Kidney (tissue), 13 donors: ENCODE measurements at regions not wholly inside any gene's neighbourhood (a gene's known extent, or its start where the extent isn't known, plus 50 kb on each side); places are given as distances from the start of the nearest gene placed in this dataset.

ENCODE experiments used
- DNase-seq, 5 donors: peaks; one replicate each; pipeline ENCODE4 v3.0.0-alpha.2; 2013 to 2020
- FAIRE-seq: peaks from 2 replicates; lab custom pipeline; 2012; peaks lifted over from hg19 to GRCh38; lab: Jason Lieb, UNC
- H3K27ac ChIP-seq, 2 donors: one replicate each; pipeline ENCODE4 v1.7.0; 2013; ENCODE audit warnings: low read depth in 2 of 2, low read length in 2 of 2, inconsistent platforms in 1 of 2
- H3K27me3 ChIP-seq: one replicate; pipeline ENCODE4 v1.7.1; 2013; ENCODE audit warnings: low read length, inconsistent platforms; ENCODE audit not compliant: control insufficient read depth, insufficient read depth
- H3K36me3 ChIP-seq, 3 donors: one replicate each; pipeline versions ENCODE4 v1.7.0 to v1.7.1; 2013; ENCODE audit warnings: low read length in 3 of 3, control low read depth in 1 of 3, inconsistent platforms in 1 of 3; ENCODE audit not compliant: insufficient read depth in 3 of 3, control insufficient read depth in 2 of 3
- H3K4me1 ChIP-seq, 3 donors: one replicate each; pipeline versions ENCODE4 v1.7.0 to v1.7.1; 2013; ENCODE audit warnings: low read length in 3 of 3, inconsistent platforms in 1 of 3, low read depth in 1 of 3; ENCODE audit not compliant: control insufficient read depth in 2 of 3, insufficient read depth in 2 of 3
- H3K4me3 ChIP-seq, 3 donors: one replicate each; pipeline versions ENCODE4 v1.7.0 to v1.8.1; 2013; ENCODE audit warnings: low read length in 3 of 3, control low read depth in 1 of 3, inconsistent platforms in 1 of 3
- H3K9ac ChIP-seq, 3 donors: one replicate each; pipeline versions ENCODE4 v1.7.0 to v1.7.1; 2013; ENCODE audit warnings: low read length in 3 of 3, control low read depth in 1 of 3, inconsistent platforms in 1 of 3
- H3K9me3 ChIP-seq, 3 donors: one replicate each; pipeline versions ENCODE4 v1.7.0 to v1.7.1; 2013; ENCODE audit warnings: low read length in 3 of 3, control low read depth in 1 of 3, inconsistent platforms in 1 of 3; ENCODE audit not compliant: control insufficient read depth in 2 of 3, insufficient read depth in 1 of 3
- intact Hi-C: fragments of 100-400 bp; cut with DNase I; formaldehyde crosslinking; loops from one replicate; pipeline ENCODE4 v1.11.1; 2022
- TF ChIP-seq, protein P1 (sequence below): IDR thresholded peaks from 3 replicates; pipeline ENCODE4 v1.5.1; 2012; ENCODE audit warnings: mild to moderate bottlenecking, moderate library complexity, borderline replicate concordance; ENCODE audit not compliant: insufficient read depth; ENCODE audit errors: extremely low read depth
- donor health status: control.
- donor health status: control.
- donor health status: control.
- donor health status: control.
- donor health status: control.
- donor health status: DM: yes; HTN: yes; CAD: no.
- donor health status: Normal renal cell carcinoma (clear cell type).

DNA sequence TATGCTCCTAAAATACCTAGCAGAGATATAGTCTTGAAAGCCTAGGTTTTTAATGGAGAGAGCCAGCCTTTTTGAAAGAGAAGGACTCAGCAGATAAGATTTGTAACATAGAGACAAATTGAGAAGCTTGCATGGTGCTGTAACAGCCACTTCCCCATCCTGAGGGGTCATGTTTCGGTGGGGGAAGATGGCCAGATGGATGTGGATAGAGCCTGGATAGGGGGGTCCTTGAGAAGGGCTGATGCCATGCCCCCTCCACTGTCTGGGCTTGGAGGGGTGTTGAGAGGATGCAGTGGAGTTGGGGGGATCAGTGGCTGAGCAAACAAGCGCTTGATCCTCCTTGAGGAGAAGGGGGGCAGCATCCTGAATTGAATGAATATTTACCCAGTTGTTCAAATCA is 178.0 kb upstream of the HS6ST1 start:
- FAIRE-seq = no peak
- H3K4me3 ChIP-seq = no peak overlapping the region
- peaks cover 0 to 6% (median 0%) of the 10 kb centered on the region in 3 donors for H3K9me3 ChIP-seq
- H3K36me3 ChIP-seq = no peaks in the 10 kb centered on the region
- intact Hi-C loops = no loop called here
- H3K9ac ChIP-seq = no peak overlapping the region
- H3K4me1 ChIP-seq = no peaks in the 10 kb centered on the region
- no peaks in the 10 kb centered on the region for H3K27me3 ChIP-seq
- TF ChIP-seq, protein P1, sequence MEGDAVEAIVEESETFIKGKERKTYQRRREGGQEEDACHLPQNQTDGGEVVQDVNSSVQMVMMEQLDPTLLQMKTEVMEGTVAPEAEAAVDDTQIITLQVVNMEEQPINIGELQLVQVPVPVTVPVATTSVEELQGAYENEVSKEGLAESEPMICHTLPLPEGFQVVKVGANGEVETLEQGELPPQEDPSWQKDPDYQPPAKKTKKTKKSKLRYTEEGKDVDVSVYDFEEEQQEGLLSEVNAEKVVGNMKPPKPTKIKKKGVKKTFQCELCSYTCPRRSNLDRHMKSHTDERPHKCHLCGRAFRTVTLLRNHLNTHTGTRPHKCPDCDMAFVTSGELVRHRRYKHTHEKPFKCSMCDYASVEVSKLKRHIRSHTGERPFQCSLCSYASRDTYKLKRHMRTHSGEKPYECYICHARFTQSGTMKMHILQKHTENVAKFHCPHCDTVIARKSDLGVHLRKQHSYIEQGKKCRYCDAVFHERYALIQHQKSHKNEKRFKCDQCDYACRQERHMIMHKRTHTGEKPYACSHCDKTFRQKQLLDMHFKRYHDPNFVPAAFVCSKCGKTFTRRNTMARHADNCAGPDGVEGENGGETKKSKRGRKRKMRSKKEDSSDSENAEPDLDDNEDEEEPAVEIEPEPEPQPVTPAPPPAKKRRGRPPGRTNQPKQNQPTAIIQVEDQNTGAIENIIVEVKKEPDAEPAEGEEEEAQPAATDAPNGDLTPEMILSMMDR = no peak
- H3K27ac ChIP-seq = no peak overlapping the region
- no peak for DNase-seq

DNA sequence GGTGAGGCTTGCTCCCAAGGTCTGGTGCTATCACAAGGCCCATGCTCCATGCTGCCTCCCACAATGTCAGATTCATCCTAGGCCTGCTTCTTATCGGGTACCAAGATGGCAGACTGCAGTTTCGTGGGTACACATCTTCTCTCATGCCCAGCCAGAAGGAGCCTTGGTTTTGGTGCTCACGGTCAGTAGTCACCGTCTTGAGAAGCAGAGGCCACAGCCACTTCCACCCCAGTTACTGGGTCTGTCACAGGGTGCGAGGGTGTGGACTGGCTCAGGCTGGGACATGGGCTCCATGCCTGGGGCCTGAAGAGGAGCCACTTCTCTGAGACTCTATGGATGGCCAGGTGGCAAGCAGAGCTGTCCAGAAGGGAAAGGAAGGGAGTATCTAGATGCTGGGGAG is 178.8 kb upstream of the HS6ST1 start:
- H3K4me3 ChIP-seq = no peak overlapping the region
- no peaks in the 10 kb centered on the region for H3K36me3 ChIP-seq
- TF ChIP-seq, protein P1 = no peak
- peaks cover 0 to 3% (median 0%) of the 10 kb centered on the region in 3 donors for H3K9me3 ChIP-seq
- H3K9ac ChIP-seq = no peak overlapping the region
- FAIRE-seq (no peak), DNase-seq (peak in 2 of 5 donors; percentile 7 to 32)
- H3K27me3 ChIP-seq = no peaks in the 10 kb centered on the region
- H3K4me1 ChIP-seq = no peaks in the 10 kb centered on the region
- intact Hi-C loops = no loop called here
- H3K27ac ChIP-seq = no peak overlapping the region

DNA sequence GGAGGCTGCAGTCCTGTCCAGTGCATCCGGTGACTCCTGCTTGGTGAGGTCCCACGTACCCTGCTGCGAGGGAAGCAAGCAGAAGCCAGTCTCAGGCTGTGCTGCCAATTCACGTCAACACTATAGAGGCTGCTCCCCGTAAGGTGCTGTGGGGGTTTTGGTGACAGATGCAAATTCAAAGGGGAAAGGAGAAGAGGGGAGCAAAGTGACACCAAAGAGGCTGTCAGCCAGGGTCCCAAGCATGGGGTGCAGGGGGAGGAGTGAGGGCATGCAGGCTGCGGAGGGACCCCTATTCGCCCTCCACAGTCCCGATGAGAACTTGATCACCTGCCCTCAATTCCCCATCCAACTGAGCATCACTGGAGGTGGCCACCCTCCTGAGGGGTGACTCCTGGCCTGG is 179.4 kb upstream of the HS6ST1 start:
- Histone ChIP-seq H3K27ac (no peak overlapping the region), H3K9ac (no peak overlapping the region), H3K4me3 (no peak overlapping the region), H3K4me1 (no peaks in the 10 kb centered on the region), H3K9me3 (no peaks in the 10 kb centered on the region), H3K36me3 (no peaks in the 10 kb centered on the region), H3K27me3 (no peaks in the 10 kb centered on the region)
- DNase-seq = peak in 1 of 5 donors; percentile 40
- no peak for FAIRE-seq
- TF ChIP-seq, protein P1 = no peak
- intact Hi-C loops = no loop called here

DNA sequence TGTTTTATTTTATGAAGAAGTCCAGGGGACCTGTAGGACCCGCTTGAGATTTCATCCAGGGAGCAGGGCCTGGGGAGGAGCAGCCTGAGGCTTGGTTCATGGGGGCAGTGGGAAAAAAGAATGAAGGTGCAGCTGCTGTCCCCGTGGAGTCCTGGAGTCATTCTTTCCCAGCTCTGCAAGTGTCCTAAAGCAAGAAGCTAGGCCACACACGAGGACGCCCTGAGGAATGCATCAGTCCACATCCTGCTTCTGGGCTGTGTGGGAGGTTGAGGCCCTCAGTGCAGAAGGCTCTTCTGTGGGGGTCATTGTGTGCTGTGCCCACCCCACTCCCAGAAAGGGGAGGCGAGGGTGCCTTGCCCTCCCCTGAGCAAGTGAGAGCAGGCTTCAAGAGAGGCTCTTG is 179.9 kb upstream of the HS6ST1 start:
- Histone ChIP-seq H3K36me3 (no peaks in the 10 kb centered on the region), H3K27ac (no peak overlapping the region), H3K27me3 (no peaks in the 10 kb centered on the region), H3K4me3 (no peak overlapping the region), H3K9me3 (no peaks in the 10 kb centered on the region), H3K9ac (no peak overlapping the region), H3K4me1 (no peaks in the 10 kb centered on the region)
- DNase-seq (peak in 2 of 5 donors; percentile 10 to 34), FAIRE-seq (no peak)
- TF ChIP-seq, protein P1 = no peak
- intact Hi-C loops = no loop called here
